ENCODE measurements at regions not wholly inside any gene's neighbourhood (a gene's known extent, or its start where the extent isn't known, plus 50 kb on each side); places are given as distances from the start of the nearest gene placed in this dataset.
"Not testable (repeated sequence)": the region's sequence is repeated elsewhere in the genome, so short reads cannot be mapped to it uniquely, and the experiment has no call there.

GRCh38 chr6:106857310-106857709 is 117.2 kb downstream of the CD24 start:
- Mint-ChIP-seq H3K27me3 (peaks cover 3 to 16% (median 6%) of the 10 kb centered on the region in 5 donors), H3K36me3 (peaks cover 0 to 11% (median 0%) of the 10 kb centered on the region in 3 donors), H3K9me3 (peaks cover 0 to 17% (median 7%) of the 10 kb centered on the region in 9 donors)
- H3K27ac Mint-ChIP-seq, H3K4me1 Mint-ChIP-seq, ATAC-seq, H3K4me3 Mint-ChIP-seq, POLR2A ChIA-PET, DNase-seq: not testable (repeated sequence)

DNA sequence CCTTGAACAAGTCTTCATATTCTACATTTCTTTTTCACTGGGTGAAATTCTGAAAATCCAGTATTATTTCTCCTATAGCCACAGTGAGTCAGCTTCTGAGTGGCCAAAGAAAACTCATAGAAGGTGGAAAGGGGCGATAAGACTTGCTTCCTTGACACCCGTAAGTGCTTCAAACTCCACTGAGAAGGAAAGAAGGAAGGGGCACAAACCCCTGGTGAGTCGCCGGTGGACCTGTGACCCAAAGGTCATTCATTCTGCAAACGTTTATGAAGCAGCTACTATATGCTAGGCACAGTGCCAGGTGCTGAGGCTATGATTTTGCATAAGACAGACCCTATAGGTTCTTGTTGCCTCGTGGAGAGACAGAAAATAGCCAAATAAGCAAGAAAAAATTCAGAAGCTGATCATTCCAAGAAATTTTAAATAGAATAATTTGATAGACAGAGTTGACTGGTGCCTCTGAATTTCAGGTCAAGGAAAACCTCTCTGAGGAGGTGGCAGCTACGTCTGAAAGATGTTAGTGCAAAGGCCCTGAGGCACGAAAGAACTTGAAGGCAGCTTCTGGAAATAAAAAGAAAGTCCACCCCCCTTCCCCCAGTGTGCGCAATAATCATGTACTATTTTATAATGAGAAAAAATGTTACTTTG is 118.2 kb downstream of the CD24 start:
- peaks cover 3 to 13% (median 7%) of the 10 kb centered on the region in 5 donors for H3K27me3 Mint-ChIP-seq
- H3K4me3 Mint-ChIP-seq: no peak overlapping the region

DNA sequence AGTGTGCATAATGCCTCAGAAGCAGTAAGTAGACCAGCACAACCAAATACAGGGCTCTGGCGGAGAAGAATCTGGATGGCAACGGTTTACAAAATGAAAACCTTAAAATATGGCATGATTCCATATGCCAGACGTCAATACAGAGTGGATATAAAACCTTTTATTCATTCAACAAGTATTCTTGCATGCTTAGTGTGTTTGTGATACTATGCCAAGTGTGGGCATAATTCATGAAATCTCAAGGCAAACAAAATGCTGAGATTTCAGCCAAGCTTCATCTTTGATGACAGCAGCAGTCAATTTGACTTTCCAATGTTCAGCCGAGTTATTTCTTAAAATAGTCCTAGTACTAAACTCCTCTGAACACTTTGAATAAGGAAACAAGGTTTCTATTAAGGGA is 119.4 kb downstream of the CD24 start:
- POLR2A ChIA-PET: no interaction called here
- Mint-ChIP-seq H3K4me3 (no peak overlapping the region), H3K9me3 (peaks cover 0 to 9% (median 0%) of the 10 kb centered on the region in 9 donors), H3K27me3 (peaks cover 3 to 15% (median 5%) of the 10 kb centered on the region in 5 donors), H3K27ac (no peak overlapping the region), H3K36me3 (no peaks in the 10 kb centered on the region), H3K4me1 (no peaks in the 10 kb centered on the region)
- ATAC-seq: no peak
- no peak for DNase-seq

More for the DNA sequence above, 118.2 kb downstream of the CD24 start:
- POLR2A ChIA-PET: no interaction called here
- H3K36me3 Mint-ChIP-seq: peaks cover 0 to 7% (median 0%) of the 10 kb centered on the region in 3 donors
- no peaks in the 10 kb centered on the region for H3K4me1 Mint-ChIP-seq
- H3K27ac Mint-ChIP-seq: no peak overlapping the region
- H3K9me3 Mint-ChIP-seq: peaks cover 0 to 11% (median 7%) of the 10 kb centered on the region in 9 donors
- DNase-seq: no peak
- no peak for ATAC-seq

- no peak for DNase-seq
- Mint-ChIP-seq H3K4me3 (no peak overlapping the region), H3K9me3 (peaks cover 0 to 4% (median 0%) of the 10 kb centered on the region in 9 donors), H3K36me3 (no peaks in the 10 kb centered on the region), H3K4me1 (peaks cover 0 to 18% (median 0%) of the 10 kb centered on the region in 4 donors), H3K27me3 (peaks cover 0 to 20% (median 8%) of the 10 kb centered on the region in 5 donors), H3K27ac (no peak overlapping the region)
- POLR2A ChIA-PET: no interaction called here
- no peak for ATAC-seq
These were observed 124.7 kb downstream of the CD24 start for GRCh38 chr6:106849676-106850332.

- peaks cover 0 to 15% (median 6%) of the 10 kb centered on the region in 5 donors for H3K27me3 Mint-ChIP-seq
- H3K27ac Mint-ChIP-seq: no peak overlapping the region
- peaks cover 0 to 22% (median 0%) of the 10 kb centered on the region in 4 donors for H3K4me1 Mint-ChIP-seq
- H3K4me3 Mint-ChIP-seq: no peak overlapping the region
- peaks cover 0 to 4% (median 0%) of the 10 kb centered on the region in 9 donors for H3K9me3 Mint-ChIP-seq
- ATAC-seq (no peak), DNase-seq (no peak)
- no peaks in the 10 kb centered on the region for H3K36me3 Mint-ChIP-seq
- POLR2A ChIA-PET: no interaction called here
These were observed 125.4 kb downstream of the CD24 start for GRCh38 chr6:106849120-106849519.

DNA sequence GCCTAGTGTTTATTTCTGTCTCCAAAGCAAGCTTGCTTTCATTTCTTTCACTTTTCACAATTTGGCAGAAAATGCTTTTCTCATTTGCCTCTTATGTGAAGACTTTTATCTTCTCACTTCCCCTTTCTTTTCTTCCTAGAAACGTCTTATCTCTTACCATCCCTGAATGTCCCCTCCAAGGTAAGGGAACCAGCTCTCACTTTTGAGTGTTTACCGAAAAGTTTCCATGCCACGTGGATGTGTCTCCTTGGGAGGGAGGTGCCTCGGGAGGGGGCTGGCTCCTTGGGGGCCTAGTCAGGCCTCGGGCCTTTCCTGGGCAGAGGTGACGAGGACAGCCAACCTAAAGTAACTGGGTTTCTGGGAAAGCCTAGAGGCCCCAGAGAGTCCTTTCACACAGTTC is 127.4 kb downstream of the CD24 start:
- Mint-ChIP-seq H3K4me1 (peaks cover 0 to 22% (median 0%) of the 10 kb centered on the region in 4 donors), H3K27me3 (peaks cover 0 to 28% (median 11%) of the 10 kb centered on the region in 5 donors), H3K36me3 (no peaks in the 10 kb centered on the region), H3K27ac (peak overlapping the region in 3 of 10 donors; percentile 13 to 47 (median 27)), H3K4me3 (no peak overlapping the region), H3K9me3 (peaks cover 0 to 3% (median 0%) of the 10 kb centered on the region in 9 donors)
- DNase-seq (no peak), ATAC-seq (no peak)
- POLR2A ChIA-PET: no interaction called here

GRCh38 chr6:106844930-106845329 is 129.6 kb downstream of the CD24 start:
- H3K4me1 Mint-ChIP-seq: peaks cover 0 to 22% (median 0%) of the 10 kb centered on the region in 4 donors
- H3K27ac Mint-ChIP-seq: no peak overlapping the region
- no peaks in the 10 kb centered on the region for H3K9me3 Mint-ChIP-seq
- DNase-seq (no peak), ATAC-seq (no peak)
- no peaks in the 10 kb centered on the region for H3K36me3 Mint-ChIP-seq
- POLR2A ChIA-PET: no interaction called here
- H3K27me3 Mint-ChIP-seq: peaks cover 4 to 32% (median 16%) of the 10 kb centered on the region in 5 donors
- no peak overlapping the region for H3K4me3 Mint-ChIP-seq

GRCh38 chr6:106832766-106833510 is 141.6 kb downstream of the CD24 start:
- no peak for ATAC-seq
- no peak overlapping the region for H3K4me3 Mint-ChIP-seq

DNA sequence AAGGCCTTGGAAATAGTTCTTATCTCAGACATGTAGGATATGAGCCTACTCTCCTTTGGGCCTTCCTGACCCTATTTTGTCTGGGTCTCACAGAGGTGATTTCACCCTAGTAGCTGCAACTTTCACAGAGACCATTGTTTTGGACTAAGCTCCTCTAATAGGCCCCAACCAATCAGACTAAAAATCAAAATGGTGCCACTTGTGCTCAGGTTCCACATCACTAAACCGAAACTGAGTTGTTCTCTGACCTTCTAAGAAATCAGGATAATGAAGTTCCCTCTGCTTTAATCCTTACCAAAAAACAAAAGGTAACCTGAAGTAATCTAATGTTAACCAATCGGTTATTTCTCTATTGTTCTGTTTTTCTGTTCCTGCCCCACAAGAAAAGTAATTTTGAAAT is 143.6 kb downstream of the CD24 start:
- Mint-ChIP-seq H3K4me3 (no peak overlapping the region), H3K4me1 (no peaks in the 10 kb centered on the region), H3K27ac (no peak overlapping the region), H3K9me3 (peaks cover 0 to 7% (median 0%) of the 10 kb centered on the region in 9 donors), H3K36me3 (no peaks in the 10 kb centered on the region), H3K27me3 (peaks cover 0 to 8% (median 3%) of the 10 kb centered on the region in 5 donors)
- POLR2A ChIA-PET: no interaction called here
- ATAC-seq: no peak
- DNase-seq: no peak

More at GRCh38 chr6:106832766-106833510, 141.6 kb downstream of the CD24 start:
- POLR2A ChIA-PET: no interaction called here
- Mint-ChIP-seq H3K36me3 (no peaks in the 10 kb centered on the region), H3K4me1 (no peaks in the 10 kb centered on the region), H3K27ac (no peak overlapping the region), H3K9me3 (peaks cover 0 to 3% (median 0%) of the 10 kb centered on the region in 9 donors), H3K27me3 (peaks cover 0 to 19% (median 9%) of the 10 kb centered on the region in 5 donors)
- no peak for DNase-seq

GRCh38 chr6:106829451-106829850 is 145.1 kb downstream of the CD24 start:
- H3K9me3 Mint-ChIP-seq: peaks cover 0 to 7% (median 0%) of the 10 kb centered on the region in 9 donors
- H3K27me3 Mint-ChIP-seq: peaks cover 0 to 3% (median 0%) of the 10 kb centered on the region in 5 donors
- no peaks in the 10 kb centered on the region for H3K4me1 Mint-ChIP-seq
- no peak overlapping the region for H3K27ac Mint-ChIP-seq
- DNase-seq: no peak
- no peaks in the 10 kb centered on the region for H3K36me3 Mint-ChIP-seq
- H3K4me3 Mint-ChIP-seq: no peak overlapping the region
- POLR2A ChIA-PET: no interaction called here
- ATAC-seq: no peak

DNA sequence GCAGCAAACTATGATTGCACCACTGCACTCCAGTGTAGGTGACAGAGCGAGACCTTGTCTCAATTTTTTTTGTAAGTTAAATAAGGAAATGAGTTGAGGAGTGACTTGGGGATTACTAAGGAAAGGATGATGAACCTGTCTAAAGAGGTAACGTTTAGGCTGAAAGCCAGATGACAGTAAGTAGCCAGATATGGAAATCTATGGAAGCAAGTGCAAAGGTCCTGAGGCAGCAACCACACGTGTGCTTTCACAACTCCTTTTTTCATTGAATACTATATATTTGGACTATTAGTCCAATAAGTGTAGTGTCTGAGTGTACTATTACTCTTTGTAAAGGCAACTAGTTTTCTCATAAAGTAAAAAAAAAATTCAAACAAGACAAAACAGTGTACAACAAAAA is 147.4 kb downstream of the CD24 start:
- DNase-seq: no peak
- Mint-ChIP-seq H3K4me3 (no peak overlapping the region), H3K4me1 (no peaks in the 10 kb centered on the region), H3K27ac (no peak overlapping the region), H3K36me3 (no peaks in the 10 kb centered on the region), H3K9me3 (peaks cover 0 to 7% (median 0%) of the 10 kb centered on the region in 9 donors), H3K27me3 (peaks cover 0 to 5% (median 0%) of the 10 kb centered on the region in 5 donors)
- ATAC-seq: no peak
- POLR2A ChIA-PET: no interaction called here

- no peak overlapping the region for H3K4me3 Mint-ChIP-seq
- DNase-seq (no peak), ATAC-seq (no peak)
- H3K36me3 Mint-ChIP-seq: no peaks in the 10 kb centered on the region
- no peak overlapping the region for H3K27ac Mint-ChIP-seq
- no peaks in the 10 kb centered on the region for H3K4me1 Mint-ChIP-seq
- H3K9me3 Mint-ChIP-seq: peaks cover 0 to 7% (median 0%) of the 10 kb centered on the region in 9 donors
- POLR2A ChIA-PET: no interaction called here
- H3K27me3 Mint-ChIP-seq: peaks cover 3 to 17% (median 9%) of the 10 kb centered on the region in 5 donors
These were observed 149.4 kb downstream of the CD24 start for GRCh38 chr6:106825156-106825555.

Measured in naive thymus-derived CD8-positive, alpha-beta T cell (primary cell).